ENCODE measurements at regions not wholly inside any gene's neighbourhood (a gene's known extent, or its start where the extent isn't known, plus 50 kb on each side); places are given as distances from the start of the nearest gene placed in this dataset.

- H3K4me3 Mint-ChIP-seq: no peak overlapping the region
- peaks cover 3% of the 10 kb centered on the region for H3K9me3 Mint-ChIP-seq
- no peaks in the 10 kb centered on the region for H3K27me3 Mint-ChIP-seq
- H3K27ac Mint-ChIP-seq: no peak overlapping the region
- H3K4me1 Mint-ChIP-seq: no peaks in the 10 kb centered on the region
- no peaks in the 10 kb centered on the region for H3K36me3 Mint-ChIP-seq (ENCODE audit: low read depth)
- ATAC-seq (replicated peaks): no peak
Measured at GRCh38 chr7:94206295-94206694, 188.4 kb upstream of the COL1A2 start.

- no peak overlapping the region for H3K4me3 Mint-ChIP-seq
- no peaks in the 10 kb centered on the region for H3K27me3 Mint-ChIP-seq
Measured at GRCh38 chr7:94212160-94212559, 182.5 kb upstream of the COL1A2 start.

GRCh38 chr7:94216944-94217461 is 177.7 kb upstream of the COL1A2 start:
- no peaks in the 10 kb centered on the region for H3K4me1 Mint-ChIP-seq
- no peaks in the 10 kb centered on the region for H3K9me3 Mint-ChIP-seq
- no peak overlapping the region for H3K27ac Mint-ChIP-seq
- no peak overlapping the region for H3K4me3 Mint-ChIP-seq
- no peaks in the 10 kb centered on the region for H3K36me3 Mint-ChIP-seq (ENCODE audit: low read depth)
- no peaks in the 10 kb centered on the region for H3K27me3 Mint-ChIP-seq
- ATAC-seq (replicated peaks): no peak

More at GRCh38 chr7:94212160-94212559, 182.5 kb upstream of the COL1A2 start:
- Mint-ChIP-seq H3K4me1 (no peaks in the 10 kb centered on the region), H3K9me3 (peaks cover 3% of the 10 kb centered on the region), H3K27ac (no peak overlapping the region), H3K36me3 (ENCODE audit: low read depth) (no peaks in the 10 kb centered on the region)
- no peak for ATAC-seq (replicated peaks)

- no peak for ATAC-seq (replicated peaks)
- Mint-ChIP-seq H3K9me3 (no peaks in the 10 kb centered on the region), H3K27ac (no peak overlapping the region), H3K4me3 (no peak overlapping the region), H3K27me3 (no peaks in the 10 kb centered on the region), H3K4me1 (no peaks in the 10 kb centered on the region), H3K36me3 (ENCODE audit: low read depth) (no peaks in the 10 kb centered on the region)
Measured at GRCh38 chr7:94217766-94218165, 176.9 kb upstream of the COL1A2 start.

GRCh38 chr7:94222516-94222915 is 172.2 kb upstream of the COL1A2 start:
- Mint-ChIP-seq H3K36me3 (ENCODE audit: low read depth) (no peaks in the 10 kb centered on the region), H3K9me3 (no peaks in the 10 kb centered on the region), H3K27me3 (no peaks in the 10 kb centered on the region), H3K4me3 (no peak overlapping the region), H3K27ac (no peak overlapping the region), H3K4me1 (no peaks in the 10 kb centered on the region)
- no peak for ATAC-seq (replicated peaks)

- no peaks in the 10 kb centered on the region for H3K27me3 Mint-ChIP-seq
- ATAC-seq (replicated peaks): no peak
- no peak overlapping the region for H3K4me3 Mint-ChIP-seq
- H3K36me3 Mint-ChIP-seq (ENCODE audit: low read depth): no peaks in the 10 kb centered on the region
- no peak overlapping the region for H3K27ac Mint-ChIP-seq
- no peaks in the 10 kb centered on the region for H3K9me3 Mint-ChIP-seq
- no peaks in the 10 kb centered on the region for H3K4me1 Mint-ChIP-seq
Measured at GRCh38 chr7:94223375-94224084, 171.2 kb upstream of the COL1A2 start.

- Mint-ChIP-seq H3K9me3 (no peaks in the 10 kb centered on the region), H3K27ac (no peak overlapping the region)
- ATAC-seq (replicated peaks): no peak
Measured at GRCh38 chr7:94228223-94228622, 166.5 kb upstream of the COL1A2 start.

GRCh38 chr7:94228678-94229077 is 166.0 kb upstream of the COL1A2 start:
- H3K27ac Mint-ChIP-seq: no peak overlapping the region
- no peaks in the 10 kb centered on the region for H3K36me3 Mint-ChIP-seq (ENCODE audit: low read depth)
- no peak for ATAC-seq (replicated peaks)
- no peaks in the 10 kb centered on the region for H3K4me1 Mint-ChIP-seq
- peaks cover 4% of the 10 kb centered on the region for H3K27me3 Mint-ChIP-seq
- H3K9me3 Mint-ChIP-seq: no peaks in the 10 kb centered on the region
- no peak overlapping the region for H3K4me3 Mint-ChIP-seq

More at GRCh38 chr7:94228223-94228622, 166.5 kb upstream of the COL1A2 start:
- H3K4me3 Mint-ChIP-seq: no peak overlapping the region
- peaks cover 4% of the 10 kb centered on the region for H3K27me3 Mint-ChIP-seq
- no peaks in the 10 kb centered on the region for H3K4me1 Mint-ChIP-seq
- H3K36me3 Mint-ChIP-seq (ENCODE audit: low read depth): no peaks in the 10 kb centered on the region

GRCh38 chr7:94231305-94231704 is 163.4 kb upstream of the COL1A2 start:
- Mint-ChIP-seq H3K9me3 (no peaks in the 10 kb centered on the region), H3K4me1 (no peaks in the 10 kb centered on the region), H3K27ac (no peak overlapping the region), H3K27me3 (peaks cover 4% of the 10 kb centered on the region), H3K4me3 (no peak overlapping the region), H3K36me3 (ENCODE audit: low read depth) (no peaks in the 10 kb centered on the region)
- ATAC-seq (replicated peaks): no peak

- Mint-ChIP-seq H3K27ac (no peak overlapping the region), H3K27me3 (peaks cover 4% of the 10 kb centered on the region), H3K4me3 (no peak overlapping the region), H3K36me3 (ENCODE audit: low read depth) (no peaks in the 10 kb centered on the region), H3K4me1 (no peaks in the 10 kb centered on the region), H3K9me3 (no peaks in the 10 kb centered on the region)
- ATAC-seq (replicated peaks): no peak
Measured at GRCh38 chr7:94236960-94237359, 157.7 kb upstream of the COL1A2 start.

GRCh38 chr7:94237417-94237816 is 157.3 kb upstream of the COL1A2 start:
- ATAC-seq (replicated peaks): no peak
- no peaks in the 10 kb centered on the region for H3K36me3 Mint-ChIP-seq (ENCODE audit: low read depth)
- H3K27ac Mint-ChIP-seq: no peak overlapping the region
- H3K9me3 Mint-ChIP-seq: no peaks in the 10 kb centered on the region
- no peak overlapping the region for H3K4me3 Mint-ChIP-seq
- H3K4me1 Mint-ChIP-seq: no peaks in the 10 kb centered on the region
- peaks cover under 1% of the 10 kb centered on the region for H3K27me3 Mint-ChIP-seq

GRCh38 chr7:94239661-94240234 is 154.9 kb upstream of the COL1A2 start:
- no peak overlapping the region for H3K27ac Mint-ChIP-seq
- no peaks in the 10 kb centered on the region for H3K4me1 Mint-ChIP-seq
- no peaks in the 10 kb centered on the region for H3K36me3 Mint-ChIP-seq (ENCODE audit: low read depth)
- H3K4me3 Mint-ChIP-seq: no peak overlapping the region
- H3K27me3 Mint-ChIP-seq: no peaks in the 10 kb centered on the region
- no peak for ATAC-seq (replicated peaks)
- no peaks in the 10 kb centered on the region for H3K9me3 Mint-ChIP-seq

GRCh38 chr7:94240902-94241301 is 153.8 kb upstream of the COL1A2 start:
- no peak overlapping the region for H3K27ac Mint-ChIP-seq

GRCh38 chr7:94241402-94241925 is 153.2 kb upstream of the COL1A2 start:
- no peak overlapping the region for H3K27ac Mint-ChIP-seq
- H3K4me3 Mint-ChIP-seq: no peak overlapping the region
- H3K9me3 Mint-ChIP-seq: no peaks in the 10 kb centered on the region
- H3K4me1 Mint-ChIP-seq: no peaks in the 10 kb centered on the region
- no peak for ATAC-seq (replicated peaks)
- no peaks in the 10 kb centered on the region for H3K36me3 Mint-ChIP-seq (ENCODE audit: low read depth)
- H3K27me3 Mint-ChIP-seq: peaks cover under 1% of the 10 kb centered on the region

More at GRCh38 chr7:94240902-94241301, 153.8 kb upstream of the COL1A2 start:
- H3K4me1 Mint-ChIP-seq: no peaks in the 10 kb centered on the region
- H3K27me3 Mint-ChIP-seq: no peaks in the 10 kb centered on the region
- ATAC-seq (replicated peaks): no peak
- H3K36me3 Mint-ChIP-seq (ENCODE audit: low read depth): no peaks in the 10 kb centered on the region
- no peaks in the 10 kb centered on the region for H3K9me3 Mint-ChIP-seq
- H3K4me3 Mint-ChIP-seq: no peak overlapping the region

- Mint-ChIP-seq H3K4me1 (no peaks in the 10 kb centered on the region), H3K36me3 (ENCODE audit: low read depth) (no peaks in the 10 kb centered on the region)
Measured at GRCh38 chr7:94243066-94243711, 151.5 kb upstream of the COL1A2 start.

More at GRCh38 chr7:94243066-94243711, 151.5 kb upstream of the COL1A2 start:
- no peak for ATAC-seq (replicated peaks)
- H3K4me3 Mint-ChIP-seq: no peak overlapping the region
- no peaks in the 10 kb centered on the region for H3K9me3 Mint-ChIP-seq
- H3K27me3 Mint-ChIP-seq: peaks cover 4% of the 10 kb centered on the region
- H3K27ac Mint-ChIP-seq: no peak overlapping the region
